B cell (primary cell): ENCODE measurements at regions not wholly inside any gene's neighbourhood (a gene's known extent, or its start where the extent isn't known, plus 50 kb on each side); places are given as distances from the start of the nearest gene placed in this dataset.

ENCODE experiments used
- ATAC-seq: fragments of 200-7000 bp; cut with Tn5 transposase; one replicate; pipeline ENCODE4 v1.10.0; 2021; ENCODE audit warnings: low read depth, mild to moderate bottlenecking, moderate number of reproducible peaks, moderate library complexity
- CTCF ChIA-PET: fragments of 350-600 bp; sonication (Branson Sonifier 250); formaldehyde crosslinking; loops from one replicate; lab custom pipeline; 2021; ENCODE audit warnings: antibody characterized with exemption, inconsistent platforms; lab: Charles Lee
- POLR2A ChIA-PET: fragments of 350-600 bp; sonication (Branson Sonifier 250); formaldehyde crosslinking; loops from one replicate; lab custom pipeline; 2021; ENCODE audit warnings: antibody characterized with exemption; lab: Charles Lee
- DNase-seq: peaks from one replicate; pipeline ENCODE4 v3.0.0; 2013
- H2AFZ ChIP-seq: 2 replicates; pipeline ENCODE4 v1.6.1; 2012; ENCODE audit warnings: mild to moderate bottlenecking, low read depth, low read length; ENCODE audit not compliant: insufficient read depth, poor library complexity, severe bottlenecking
- H3K27ac ChIP-seq, 2 donors: 1 replicate in 1 of 2; 2 replicates in 1 of 2; pipeline ENCODE4 v1.5.1; 2012 to 2013; ENCODE audit warnings: low read length in 2 of 2, mild to moderate bottlenecking in 2 of 2, moderate library complexity in 1 of 2
- H3K27me3 ChIP-seq, 4 experiments: fragments of 200-600 bp in 1 of 4; sonication (generic) in 1 of 4; replicated peaks in 1 of 4; 1 replicate in 2 of 4; 2 replicates in 2 of 4; pipeline versions ENCODE4 v1.6.1 to v1.7.0; 2013 to 2016; ENCODE audit warnings: low read length in 3 of 4, mild to moderate bottlenecking in 2 of 4, mixed read lengths in 1 of 4, moderate library complexity in 1 of 4; ENCODE audit not compliant: insufficient read depth in 4 of 4, control insufficient read depth in 3 of 4; ENCODE audit errors: control extremely low read depth in 1 of 4
- H3K36me3 ChIP-seq, 2 experiments: replicated peaks in 1 of 2; 1 replicate in 1 of 2; 2 replicates in 1 of 2; pipeline versions ENCODE4 v1.6.1 to v1.7.1; 2013; ENCODE audit warnings: low read length in 1 of 2; ENCODE audit not compliant: insufficient read depth in 2 of 2, control insufficient read depth in 1 of 2; ENCODE audit errors: control extremely low read depth in 1 of 2, extremely low read depth in 1 of 2
- H3K4me1 ChIP-seq, 2 donors: fragments of 200-600 bp in 1 of 2; sonication (generic) in 1 of 2; 1 replicate in 1 of 2; 2 replicates in 1 of 2; pipeline versions ENCODE4 v1.5.1 to v1.6.1; 2013 to 2017; ENCODE audit warnings: low read length in 2 of 2; ENCODE audit not compliant: control insufficient read depth in 2 of 2, insufficient read depth in 2 of 2
- H3K4me2 ChIP-seq: replicated peaks from 2 replicates; pipeline ENCODE3; 2012; ENCODE audit warnings: mild to moderate bottlenecking, low read depth, low read length; ENCODE audit not compliant: poor library complexity, severe bottlenecking
- H3K4me3 ChIP-seq, 5 experiments: fragments of 200-600 bp in 1 of 5; sonication (generic) in 1 of 5; 1 replicate in 3 of 5; 2 replicates in 2 of 5; pipeline versions ENCODE4 v1.5.1 to v1.7.0; 2011 to 2016; ENCODE audit warnings: low read length in 4 of 5, mild to moderate bottlenecking in 4 of 5, low read depth in 2 of 5, control low read depth in 1 of 5, moderate library complexity in 1 of 5; ENCODE audit not compliant: insufficient read depth in 1 of 5; ENCODE audit errors: control extremely low read depth in 1 of 5, extremely low read depth in 1 of 5
- H3K79me2 ChIP-seq: fragments of 200-600 bp; sonication (generic); one replicate; pipeline ENCODE4 v1.6.0; 2016; ENCODE audit warnings: low read length; ENCODE audit not compliant: control insufficient read depth, insufficient read depth
- H3K9ac ChIP-seq: fragments of 200-600 bp; sonication (generic); 2 replicates; pipeline ENCODE4 v1.6.1; 2017; ENCODE audit warnings: mild to moderate bottlenecking, low read length, moderate library complexity
- H3K9me3 ChIP-seq, 3 donors: one replicate each; pipeline versions ENCODE4 v1.6.1 to v1.7.1; 2013; ENCODE audit warnings: low read length in 2 of 3; ENCODE audit not compliant: control insufficient read depth in 2 of 3, insufficient read depth in 1 of 3; ENCODE audit errors: control extremely low read depth in 1 of 3
- H4K20me1 ChIP-seq: 2 replicates; pipeline ENCODE4 v1.6.0; 2012; ENCODE audit warnings: mild to moderate bottlenecking, low read length; ENCODE audit not compliant: insufficient read depth, control insufficient read depth, poor library complexity, severe bottlenecking
- H3K27ac Mint-ChIP-seq: one replicate; pipeline ENCODE4 v1.8.0; 2021; ENCODE audit warnings: mixed read lengths
- H3K27me3 Mint-ChIP-seq: one replicate; pipeline ENCODE4 v1.8.0; 2021; ENCODE audit warnings: mixed read lengths
- H3K4me1 Mint-ChIP-seq: one replicate; pipeline ENCODE4 v1.8.0; 2021; ENCODE audit warnings: mixed read lengths
- H3K4me3 Mint-ChIP-seq: one replicate; pipeline ENCODE4 v1.8.0; 2021; ENCODE audit warnings: mixed read lengths
- H3K9me3 Mint-ChIP-seq: one replicate; pipeline ENCODE4 v1.8.0; 2022; ENCODE audit warnings: mixed read lengths; ENCODE audit not compliant: insufficient read depth
- EZH2 ChIP-seq: IDR thresholded peaks from 2 replicates; pipeline ENCODE4 v1.6.1; 2012; ENCODE audit warnings: borderline replicate concordance, low read depth, mild to moderate bottlenecking, moderate library complexity, low read length; ENCODE audit not compliant: insufficient read depth, poor library complexity, severe bottlenecking
- WGBS: methylation state at CpG from one replicate; pipeline ENCODE4 v1.1.5; 2013; ENCODE audit warnings: missing lambda C conversion rate; ENCODE audit not compliant: insufficient coverage; 5-methylcytosine and 5-hydroxymethylcytosine counted together
- intact Hi-C: fragments of 100-400 bp; cut with micrococcal nuclease; formaldehyde crosslinking; loops from one replicate; pipeline ENCODE4 v1.10.0; 2022
- TF ChIP-seq, protein P1 (sequence below): fragments of 200-600 bp; IDR thresholded peaks from one replicate; pipeline ENCODE4 v1.8.0; 2022; ENCODE audit warnings: antibody characterized with exemption, mild to moderate bottlenecking

DNA sequence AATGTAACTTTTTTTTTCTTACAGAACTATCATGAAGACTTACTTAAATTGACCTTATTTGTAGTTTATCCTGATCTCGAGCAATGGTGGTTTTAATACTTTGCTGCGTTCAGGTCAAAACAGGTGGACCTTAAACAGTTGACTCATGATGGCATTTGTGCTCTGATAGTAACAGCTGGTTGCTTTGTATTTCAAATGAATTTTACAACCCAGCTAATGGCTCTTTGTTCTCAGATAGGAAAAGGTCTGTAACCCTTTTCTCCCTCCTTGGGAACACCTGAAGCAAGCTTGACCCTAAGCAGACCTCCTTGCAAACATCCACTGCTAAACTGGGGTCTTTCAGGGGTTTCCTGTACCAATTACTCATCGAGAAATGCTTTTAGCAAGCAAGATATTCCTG is 79.2 kb downstream of the F11 start:
- no peak overlapping the region for H3K9ac ChIP-seq
- no peak for DNase-seq
- no peak overlapping the region for H3K4me2 ChIP-seq
- POLR2A ChIA-PET, result no interaction called here
- no peaks in the 10 kb centered on the region for H4K20me1 ChIP-seq
- no peaks in the 10 kb centered on the region for H3K4me1 ChIP-seq
- H3K27ac ChIP-seq, result no peak overlapping the region
- Mint-ChIP-seq H3K27me3 (peaks cover under 1% of the 10 kb centered on the region), H3K4me3 (no peak overlapping the region), H3K4me1 (no peaks in the 10 kb centered on the region), H3K27ac (no peak overlapping the region), H3K9me3 (no peaks in the 10 kb centered on the region)
- H3K27me3 ChIP-seq, result no peaks in the 10 kb centered on the region
- H2AFZ ChIP-seq, result no peak overlapping the region
- WGBS, result 80% methylated on average over 2 of the region's 3 CpGs
- CTCF ChIA-PET, result no interaction called here
- peaks cover 0 to 7% (median 0%) of the 10 kb centered on the region in 3 donors for H3K9me3 ChIP-seq
- TF ChIP-seq EZH2, result no peak
- TF ChIP-seq, protein P1, sequence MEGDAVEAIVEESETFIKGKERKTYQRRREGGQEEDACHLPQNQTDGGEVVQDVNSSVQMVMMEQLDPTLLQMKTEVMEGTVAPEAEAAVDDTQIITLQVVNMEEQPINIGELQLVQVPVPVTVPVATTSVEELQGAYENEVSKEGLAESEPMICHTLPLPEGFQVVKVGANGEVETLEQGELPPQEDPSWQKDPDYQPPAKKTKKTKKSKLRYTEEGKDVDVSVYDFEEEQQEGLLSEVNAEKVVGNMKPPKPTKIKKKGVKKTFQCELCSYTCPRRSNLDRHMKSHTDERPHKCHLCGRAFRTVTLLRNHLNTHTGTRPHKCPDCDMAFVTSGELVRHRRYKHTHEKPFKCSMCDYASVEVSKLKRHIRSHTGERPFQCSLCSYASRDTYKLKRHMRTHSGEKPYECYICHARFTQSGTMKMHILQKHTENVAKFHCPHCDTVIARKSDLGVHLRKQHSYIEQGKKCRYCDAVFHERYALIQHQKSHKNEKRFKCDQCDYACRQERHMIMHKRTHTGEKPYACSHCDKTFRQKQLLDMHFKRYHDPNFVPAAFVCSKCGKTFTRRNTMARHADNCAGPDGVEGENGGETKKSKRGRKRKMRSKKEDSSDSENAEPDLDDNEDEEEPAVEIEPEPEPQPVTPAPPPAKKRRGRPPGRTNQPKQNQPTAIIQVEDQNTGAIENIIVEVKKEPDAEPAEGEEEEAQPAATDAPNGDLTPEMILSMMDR, result no peak
- H3K79me2 ChIP-seq, result no peaks in the 10 kb centered on the region
- H3K36me3 ChIP-seq, result no peaks in the 10 kb centered on the region
- H3K4me3 ChIP-seq, result no peak overlapping the region
- ATAC-seq, result no peak
- intact Hi-C loops, result no loop called here

DNA sequence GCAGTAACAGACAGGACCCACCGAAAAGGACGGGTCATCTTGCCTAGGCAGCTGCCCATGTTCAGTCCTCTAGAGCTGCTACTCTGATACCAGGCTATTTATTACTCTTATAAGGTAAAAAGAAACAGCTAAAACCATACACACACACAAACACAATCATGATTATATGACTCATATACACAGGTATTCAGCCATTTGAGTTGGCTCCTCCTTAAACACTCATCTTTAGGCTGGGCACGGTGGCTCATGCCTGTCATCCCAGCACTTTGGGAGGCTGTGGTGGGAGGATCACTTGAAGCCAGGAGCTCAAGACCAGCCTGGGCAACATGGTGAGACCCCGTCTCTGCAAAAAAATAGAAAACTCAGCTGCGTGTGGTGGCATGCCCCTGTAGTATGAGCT is 76.6 kb downstream of the F11 start:
- ATAC-seq (no peak), DNase-seq (no peak)
- Mint-ChIP-seq H3K9me3 (peaks cover 2% of the 10 kb centered on the region), H3K4me1 (no peaks in the 10 kb centered on the region), H3K27me3 (peaks cover 4% of the 10 kb centered on the region), H3K4me3 (no peak overlapping the region), H3K27ac (no peak overlapping the region)
- intact Hi-C loops, result no loop called here
- Histone ChIP-seq H3K4me1 (no peaks in the 10 kb centered on the region), H3K4me2 (no peak overlapping the region), H3K27me3 (no peaks in the 10 kb centered on the region), H4K20me1 (no peaks in the 10 kb centered on the region), H3K79me2 (no peaks in the 10 kb centered on the region), H3K9me3 (peaks cover 0 to 7% (median 0%) of the 10 kb centered on the region in 3 donors), H3K27ac (no peak overlapping the region), H3K4me3 (no peak overlapping the region), H3K36me3 (no peaks in the 10 kb centered on the region), H2AFZ (no peak overlapping the region), H3K9ac (no peak overlapping the region)
- 90% methylated on average over 2 of the region's 5 CpGs for WGBS
- TF ChIP-seq, protein P1, result no peak
- no peak for TF ChIP-seq EZH2
- ChIA-PET POLR2A (no interaction called here), CTCF (no interaction called here)
